K562 (cell line): ENCODE measurements at regions not wholly inside any gene's neighbourhood (a gene's known extent, or its start where the extent isn't known, plus 50 kb on each side); places are given as distances from the start of the nearest gene placed in this dataset.

ENCODE experiments used
- ATAC-seq: fragments of 200-7000 bp; cut with Tn5 transposase; 3 replicates; pipeline ENCODE4 v1.9.1; 2020; ENCODE audit warnings: moderate library complexity
- BruUV-seq: library from RNA; stranded (reverse); fragments of 400-500 nt; replicated peaks from 2 replicates; lab custom pipeline; 2021; lab: Mats Ljungman, UMichigan
- CTCF ChIA-PET: fragments of 300-600 bp; formaldehyde crosslinking; extraction: SDS; loops from one replicate; lab custom pipeline; 2021; ENCODE audit warnings: low intra/inter-chr PET ratio; lab: Yijun Ruan, JAX
- POLR2A ChIA-PET: fragments of 300-600, 350-650 bp; sonication (Branson Sonifier 250); formaldehyde crosslinking; extraction: SDS; loops from one replicate; lab custom pipeline; 2021; ENCODE audit warnings: antibody characterized with exemption, inconsistent platforms; lab: Yijun Ruan, JAX
- DNase-seq, 4 experiments: peaks; one replicate each; pipeline versions ENCODE4 v3.0.0 to v3.0.0-alpha.2; 2011 to 2018; ENCODE audit warnings: low spot score in 3 of 4, mixed read lengths in 3 of 4; ENCODE audit errors: extremely low read depth in 1 of 4
- FAIRE-seq: peaks from 2 replicates; lab custom pipeline; 2011; peaks lifted over from hg19 to GRCh38; lab: Jason Lieb, UNC
- H2AFZ ChIP-seq: 2 replicates; pipeline ENCODE4 v1.6.0; 2011; ENCODE audit warnings: low read depth, low read length, control low read depth, inconsistent platforms
- H3K27ac ChIP-seq: fragments of 200-600 bp; 3 replicates; pipeline ENCODE4 v1.8.0; 2011; ENCODE audit warnings: low read depth, mild to moderate bottlenecking, control low read depth, inconsistent platforms, low read length, moderate library complexity, mixed read lengths; ENCODE audit errors: extremely low read depth
- H3K27me3 ChIP-seq, 2 experiments: fragments of 300-600 bp in 1 of 2; 2 replicates in 1 of 2; 3 replicates in 1 of 2; pipeline versions ENCODE4 v1.6.0 to v1.8.0; 2011; ENCODE audit warnings: inconsistent platforms in 2 of 2, low read length in 2 of 2, mild to moderate bottlenecking in 1 of 2, mixed read lengths in 1 of 2, moderate library complexity in 1 of 2; ENCODE audit not compliant: control insufficient read depth in 2 of 2, insufficient read depth in 2 of 2
- H3K36me3 ChIP-seq: fragments of 300-600 bp; 3 replicates; pipeline ENCODE4 v1.8.0; 2011; ENCODE audit warnings: mild to moderate bottlenecking, low read length, inconsistent platforms; ENCODE audit not compliant: control insufficient read depth, insufficient read depth
- H3K4me1 ChIP-seq, 2 experiments: fragments of 200-600 bp in 1 of 2; replicated peaks in 1 of 2; 2 replicates in 1 of 2; 3 replicates in 1 of 2; pipeline versions ENCODE4 v1.5.1 to v1.8.0; 2011; ENCODE audit warnings: inconsistent platforms in 2 of 2, low read length in 2 of 2, mild to moderate bottlenecking in 1 of 2, mixed read lengths in 1 of 2, moderate library complexity in 1 of 2; ENCODE audit not compliant: control insufficient read depth in 2 of 2, insufficient read depth in 2 of 2
- H3K4me2 ChIP-seq: 2 replicates; pipeline ENCODE4 v1.6.1; 2011; ENCODE audit warnings: low read length, control low read depth, inconsistent platforms, mixed read lengths; ENCODE audit not compliant: insufficient read depth
- H3K4me3 ChIP-seq: fragments of 200-600 bp; sonication (generic), shearing (Covaris generic); 2 replicates; pipeline ENCODE4 v1.5.1; 2016; ENCODE audit warnings: control low read depth, inconsistent platforms
- H3K79me2 ChIP-seq: fragments of 200-600 bp; 3 replicates; pipeline ENCODE4 v1.8.0; 2011; ENCODE audit warnings: low read length, inconsistent platforms; ENCODE audit not compliant: control insufficient read depth, insufficient read depth
- H3K9ac ChIP-seq, 2 experiments: 2 replicates each; pipeline versions ENCODE4 v1.6.0 to v1.6.1; 2011; ENCODE audit warnings: low read depth in 2 of 2, low read length in 2 of 2, control low read depth in 1 of 2, inconsistent platforms in 1 of 2, mild to moderate bottlenecking in 1 of 2, mixed read lengths in 1 of 2; ENCODE audit not compliant: insufficient read depth in 1 of 2
- H3K9me1 ChIP-seq: one replicate; pipeline ENCODE4 v1.6.0; 2011; ENCODE audit warnings: inconsistent platforms, mild to moderate bottlenecking, low read length, moderate library complexity; ENCODE audit not compliant: control insufficient read depth, insufficient read depth
- H3K9me3 ChIP-seq: replicated peaks from 2 replicates; pipeline ENCODE4 v1.5.1; 2011; ENCODE audit warnings: low read depth, low read length, inconsistent platforms; ENCODE audit not compliant: control insufficient read depth, insufficient read depth
- H4K20me1 ChIP-seq: replicated peaks from 2 replicates; pipeline ENCODE4 v1.6.1; 2011; ENCODE audit warnings: low read length, inconsistent platforms, mixed read lengths; ENCODE audit not compliant: control insufficient read depth, insufficient read depth
- CCAR2 ChIP-seq: fragments of 200-400 bp; formaldehyde crosslinking; IDR thresholded peaks from 2 replicates; pipeline ENCODE4 v1.6.1; 2017; ENCODE audit warnings: mild to moderate bottlenecking, low read depth, low read length
- FOXK1 ChIP-seq: sonication (generic); formaldehyde crosslinking; IDR thresholded peaks from 2 replicates; pipeline ENCODE4 v1.8.0; 2022; ENCODE audit warnings: missing genetic modification reagents, mild to moderate bottlenecking, borderline replicate concordance
- KDM1A ChIP-seq, 2 experiments: fragments of 450-650 bp; IDR thresholded peaks; 2 replicates each; pipeline ENCODE4 v1.6.1; 2016; ENCODE audit warnings: mild to moderate bottlenecking in 2 of 2
- NFE2 ChIP-seq: IDR thresholded peaks from 2 replicates; pipeline ENCODE4 v1.6.1; 2014; ENCODE audit warnings: antibody characterized with exemption, low read depth
- NRF1 ChIP-seq, 2 experiments: fragments of 450-650 bp; IDR thresholded peaks in 1 of 2; conservative IDR thresholded peaks in 1 of 2; 2 replicates each; pipeline ENCODE4 v1.6.1; 2014; ENCODE audit warnings: mild to moderate bottlenecking in 2 of 2
- RHOXF2B ChIP-seq: fragments of 250-450 bp; sonication (Bioruptor Pico); conservative IDR thresholded peaks from 2 replicates; pipeline ENCODE4 v1.5.1; 2021
- WHSC1 ChIP-seq: IDR thresholded peaks from one replicate; pipeline ENCODE4 v1.6.1; 2012; ENCODE audit warnings: low read length, control low read depth, inconsistent platforms
- ZNF140 ChIP-seq: fragments of 250-450 bp; sonication (Bioruptor Pico); IDR thresholded peaks from 2 replicates; pipeline ENCODE4 v1.8.0; 2021; ENCODE audit warnings: moderate library complexity, mild to moderate bottlenecking, inconsistent platforms
- ZNF780A ChIP-seq: fragments of 250-450 bp; sonication (Bioruptor Pico); IDR thresholded peaks from 2 replicates; pipeline ENCODE4 v1.5.0; 2021; ENCODE audit warnings: mild to moderate bottlenecking
- WGBS: fragments of 100-300 bp; shearing (Covaris generic); methylation state at CpG from one replicate; pipeline ENCODE4 v1.1.6; 2016; ENCODE audit warnings: low coverage, mixed read lengths; ENCODE audit not compliant: insufficient coverage; ENCODE audit errors: missing lambda C conversion rate; 5-methylcytosine and 5-hydroxymethylcytosine counted together
- in situ Hi-C: fragments of 300-500 bp; cut with MboI; formaldehyde crosslinking; loops from 4 replicates; pipeline ENCODE4 v1.15.0; 2018; ENCODE audit warnings: inconsistent platforms, mixed read lengths
- intact Hi-C: fragments of 100-400 bp; cut with micrococcal nuclease; formaldehyde crosslinking; loops from 2 replicates; pipeline ENCODE4 v1.14.2; 2022
- TF ChIP-seq, protein P1 (sequence below): fragments of 250-450 bp; sonication (Bioruptor Pico); IDR thresholded peaks from 2 replicates; pipeline ENCODE4 v1.4.0; 2020; ENCODE audit warnings: borderline replicate concordance

- FAIRE-seq = no peak
- H3K9ac ChIP-seq = no peak overlapping the region
- BruUV-seq = no TSS peak
These were observed 261.5 kb upstream of the CCDC196 start for GRCh38 chr14:66224492-66225178.

More at GRCh38 chr14:66224492-66225178, 261.5 kb upstream of the CCDC196 start:
- no peaks in the 10 kb centered on the region for H3K36me3 ChIP-seq
- H3K4me3 ChIP-seq = no peak overlapping the region
- CTCF ChIA-PET = no interaction called here
- no peaks in the 10 kb centered on the region for H3K9me3 ChIP-seq
- no peaks in the 10 kb centered on the region for H3K4me1 ChIP-seq
- no peak for TF ChIP-seq CCAR2
- TF ChIP-seq NRF1 (conservative IDR thresholded peaks at IDR 0.05 in 1 of 2, IDR thresholded peaks at IDR 0.05 in 1 of 2) = no peak
- TF ChIP-seq KDM1A (IDR thresholded peaks at IDR 0.05) = no peak
- TF ChIP-seq FOXK1 (CRISPR knock-in tag) = no peak
- TF ChIP-seq NFE2 = no peak
- no peak for TF ChIP-seq ZNF780A
- TF ChIP-seq, protein P1, sequence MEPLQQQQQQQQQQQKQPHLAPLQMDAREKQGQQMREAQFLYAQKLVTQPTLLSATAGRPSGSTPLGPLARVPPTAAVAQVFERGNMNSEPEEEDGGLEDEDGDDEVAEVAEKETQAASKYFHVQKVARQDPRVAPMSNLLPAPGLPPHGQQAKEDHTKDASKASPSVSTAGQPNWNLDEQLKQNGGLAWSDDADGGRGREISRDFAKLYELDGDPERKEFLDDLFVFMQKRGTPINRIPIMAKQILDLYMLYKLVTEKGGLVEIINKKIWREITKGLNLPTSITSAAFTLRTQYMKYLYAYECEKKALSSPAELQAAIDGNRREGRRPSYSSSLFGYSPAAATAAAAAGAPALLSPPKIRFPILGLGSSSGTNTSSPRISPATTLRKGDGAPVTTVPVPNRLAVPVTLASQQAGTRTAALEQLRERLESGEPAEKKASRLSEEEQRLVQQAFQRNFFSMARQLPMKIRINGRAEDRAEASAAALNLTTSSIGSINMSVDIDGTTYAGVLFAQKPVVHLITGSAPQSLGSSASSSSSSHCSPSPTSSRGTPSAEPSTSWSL (CRISPR knock-in tag) = no peak
- TF ChIP-seq WHSC1 = no peak
- no peak for TF ChIP-seq RHOXF2B (CRISPR knock-in tag)
- TF ChIP-seq ZNF140 (CRISPR knock-in tag) = no peak
- TF ChIP-seq, all 486 proteins: peak for 0
- ATAC-seq (no peak), DNase-seq (no peak)
- intact Hi-C loops = no loop called here
- Histone ChIP-seq H3K4me2 (no peak overlapping the region), H3K27ac (no peak overlapping the region), H3K27me3 (no peaks in the 10 kb centered on the region), H4K20me1 (no peaks in the 10 kb centered on the region), H3K79me2 (no peaks in the 10 kb centered on the region), H3K9me1 (no peaks in the 10 kb centered on the region), H2AFZ (no peak overlapping the region)
- 5% methylated on average over 5 of the region's 5 CpGs for WGBS
- POLR2A ChIA-PET = no interaction called here
- in situ Hi-C loops = no loop called here
